Stimulated activated CD8-positive, alpha-beta memory T cell treated with anti-CD3 and anti-CD28 coated beads, Interleukin-2, amount 100 ng/mL, for 1 hour (primary cell): ENCODE measurements at regions not wholly inside any gene's neighbourhood (a gene's known extent, or its start where the extent isn't known, plus 50 kb on each side); places are given as distances from the start of the nearest gene placed in this dataset.

Source experiments
- DNase-seq, 2 donors: peaks; one replicate each; pipeline ENCODE4 v3.0.0-alpha.2; 2020; ENCODE audit warnings: low read depth in 2 of 2

DNA sequence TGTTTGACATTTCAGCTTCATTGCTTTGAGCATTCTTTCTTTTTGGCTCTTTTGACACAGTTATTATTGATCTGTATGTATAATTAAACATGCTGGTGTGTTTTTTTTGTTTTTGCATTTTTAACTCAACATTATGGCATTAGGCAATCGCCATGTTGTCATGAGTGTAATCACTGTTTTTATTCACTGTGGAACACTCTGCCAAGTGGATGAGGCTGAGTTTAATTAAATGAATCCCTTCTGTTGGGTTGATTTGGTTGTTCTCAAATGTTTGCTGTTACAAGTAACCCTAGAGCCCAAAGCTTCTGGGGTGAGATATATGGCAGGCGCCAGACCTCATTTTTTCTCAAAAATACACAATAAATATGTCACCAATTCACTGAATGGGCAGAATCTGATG, 428.1 kb downstream of the MATN1 start:
- DNase-seq: no peak

DNA sequence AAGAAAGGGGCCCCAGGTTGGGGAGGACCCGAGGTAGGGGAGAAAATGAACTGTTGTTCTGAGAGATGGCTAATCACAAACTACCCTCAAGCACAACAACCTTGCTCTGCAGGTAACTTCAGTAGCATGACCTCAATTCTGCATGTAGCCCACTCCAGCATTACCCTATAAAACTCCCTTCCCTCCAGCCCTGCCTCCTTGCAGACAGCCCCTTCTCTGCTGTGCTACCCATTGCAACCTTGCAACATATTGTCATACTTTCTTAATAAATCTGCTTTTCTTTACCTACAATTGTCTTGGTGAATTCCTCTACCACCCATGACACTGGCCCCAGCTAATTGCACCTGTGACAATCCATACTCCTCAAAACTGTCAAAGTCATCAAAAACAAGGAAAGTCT, 428.9 kb downstream of the MATN1 start:
- no peak for DNase-seq

DNA sequence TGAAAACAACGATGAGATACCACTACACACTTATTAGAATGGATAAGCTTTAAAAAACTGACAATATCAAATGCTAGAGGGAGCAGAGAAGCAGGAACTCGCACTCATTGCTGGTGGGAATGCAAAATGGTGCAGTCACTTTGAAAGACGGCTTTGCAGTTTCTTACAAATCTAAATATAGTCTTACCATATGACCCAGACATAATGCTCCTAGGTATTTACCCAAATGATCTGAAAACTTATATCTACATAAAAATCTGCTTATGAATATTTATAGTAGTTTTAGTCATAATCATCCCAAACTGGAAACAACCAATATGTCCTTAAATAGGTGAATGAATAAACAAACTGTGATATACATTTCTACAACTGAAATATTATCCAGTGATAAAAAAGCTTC, 430.9 kb downstream of the MATN1 start:
- no peak for DNase-seq

DNA sequence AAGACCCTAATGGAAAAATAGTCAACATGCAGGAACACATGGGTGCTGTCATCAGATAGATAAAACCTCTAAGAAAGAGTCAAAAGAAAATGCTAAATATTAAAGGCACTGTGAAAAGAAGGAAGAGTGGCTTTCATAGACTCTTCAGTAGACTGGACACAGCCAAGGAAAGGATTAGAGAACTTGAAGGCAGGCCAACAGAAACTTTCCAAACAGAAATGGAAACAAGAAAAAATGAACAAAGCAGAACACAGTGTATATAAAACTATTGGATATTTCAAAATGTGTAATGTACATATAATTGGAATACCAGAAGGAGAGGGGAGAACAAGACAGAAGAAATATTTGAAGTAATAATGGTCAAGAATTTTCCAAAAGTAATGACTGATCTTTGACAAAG, 431.9 kb downstream of the MATN1 start:
- no peak for DNase-seq

DNA sequence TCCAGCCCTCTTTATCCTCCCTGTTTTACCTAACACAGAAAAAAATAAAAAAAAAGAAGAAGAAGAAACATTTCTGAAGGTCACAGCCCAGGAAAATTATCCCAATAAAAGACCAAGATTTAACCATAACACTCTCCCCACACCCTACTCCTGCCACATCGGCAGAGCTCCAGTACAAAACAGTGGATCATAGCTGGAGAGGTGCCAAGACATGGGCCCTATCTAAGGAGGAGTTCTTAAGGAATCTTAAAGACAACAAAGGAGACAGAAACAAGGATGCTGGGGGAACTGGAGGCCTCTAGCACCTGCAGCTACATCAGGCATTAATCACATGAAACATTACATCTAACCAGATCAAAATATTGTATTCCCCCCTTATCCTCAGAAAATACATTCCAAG, 432.8 kb downstream of the MATN1 start:
- DNase-seq: no peak

DNA sequence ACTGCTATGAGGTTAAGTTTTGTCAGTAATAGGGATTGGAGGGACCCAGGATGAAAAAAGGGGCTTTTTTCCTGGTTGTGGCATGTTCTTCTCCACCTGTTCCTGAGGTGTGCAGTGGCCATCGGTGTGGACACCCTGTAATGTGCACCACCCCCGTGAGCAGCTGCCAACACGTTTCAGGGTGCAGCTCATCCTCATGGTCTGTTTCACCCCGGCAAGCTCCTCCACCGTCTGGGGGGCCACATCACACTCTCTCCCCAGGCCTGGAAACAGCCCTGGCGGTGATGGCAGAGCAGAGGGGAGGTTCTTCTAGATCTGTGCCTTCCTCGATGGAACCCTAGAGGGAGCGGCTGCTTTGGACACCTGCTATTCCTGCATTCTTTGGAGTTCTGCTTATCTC, 435.4 kb downstream of the MATN1 start:
- DNase-seq: no peak

DNA sequence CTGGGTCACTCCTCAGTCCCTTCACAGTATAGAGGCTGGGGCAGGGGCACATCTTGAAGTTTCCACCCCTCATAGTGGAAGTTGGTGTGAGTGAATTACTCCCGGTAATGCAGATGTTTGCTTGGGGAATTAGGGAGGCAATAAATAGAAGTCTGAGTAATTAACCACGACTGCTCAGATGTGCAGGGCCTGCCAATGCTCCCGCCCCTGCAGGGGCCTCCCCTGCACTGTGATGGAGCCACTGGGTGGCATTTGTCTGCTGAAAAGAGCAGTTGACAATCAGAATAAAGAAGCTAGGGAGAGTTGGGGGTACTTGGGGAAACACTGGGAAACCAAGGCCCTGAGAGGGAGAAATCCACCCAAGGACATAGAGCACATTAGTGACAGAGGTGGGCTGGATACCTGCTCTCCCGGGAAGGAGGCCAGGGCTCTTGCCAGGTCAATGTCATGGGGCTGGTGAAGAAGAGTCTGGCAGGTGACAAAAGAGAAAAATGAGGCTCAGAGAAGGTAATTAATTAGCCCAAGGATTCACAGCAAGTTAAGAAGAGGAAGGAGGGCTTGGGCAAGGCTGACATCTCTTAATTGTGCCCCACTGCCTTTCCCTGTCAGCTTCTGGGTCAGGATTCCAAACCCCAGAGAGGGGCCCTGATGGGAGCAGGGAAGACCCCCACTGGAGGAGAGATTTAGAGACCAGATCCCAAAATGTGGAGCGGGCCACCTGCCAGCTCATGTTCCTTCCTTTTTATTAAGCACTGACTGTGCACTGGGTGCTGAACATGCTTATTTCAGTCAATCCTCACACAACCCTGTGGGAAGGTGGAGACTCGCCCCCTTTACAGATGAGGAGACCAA, 436.2 kb downstream of the MATN1 start:
- no peak for DNase-seq

DNA sequence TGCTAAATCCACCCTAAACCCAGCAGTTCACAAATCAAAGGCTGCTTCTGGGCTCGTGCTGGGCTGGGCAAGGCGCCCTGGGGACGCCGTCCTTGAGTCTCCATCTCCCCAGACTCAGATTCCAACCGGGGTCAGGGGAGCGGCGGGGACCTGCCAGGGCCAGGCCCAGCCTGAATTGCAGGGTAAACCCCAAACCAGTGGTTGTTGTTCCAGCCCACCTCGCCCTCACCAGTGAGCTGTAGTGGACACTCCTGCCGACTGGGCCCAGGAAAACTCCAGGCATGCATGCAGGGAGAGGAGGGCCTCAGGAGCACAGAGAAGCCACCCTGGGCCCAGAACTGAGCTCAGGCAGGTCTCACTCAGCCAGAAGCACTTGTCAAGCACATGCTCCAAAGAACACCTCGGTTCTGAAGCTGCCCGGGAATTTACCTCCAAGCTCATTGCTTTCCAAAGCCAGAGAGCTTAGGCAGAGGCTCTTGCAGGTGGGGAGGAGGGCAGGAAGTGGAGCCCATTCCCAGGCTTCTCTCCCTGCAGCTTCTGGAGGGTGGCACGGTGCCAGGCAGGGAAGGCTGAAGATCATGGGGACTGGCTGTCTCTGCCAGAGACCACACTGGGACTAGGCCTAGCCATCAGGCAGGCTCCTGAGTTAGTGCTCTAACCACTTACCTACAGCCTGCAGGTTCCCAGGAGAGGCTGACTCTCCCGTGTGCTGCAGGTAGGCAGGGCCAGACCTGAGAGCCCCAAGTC, 437.0 kb downstream of the MATN1 start:
- DNase-seq: no peak

DNA sequence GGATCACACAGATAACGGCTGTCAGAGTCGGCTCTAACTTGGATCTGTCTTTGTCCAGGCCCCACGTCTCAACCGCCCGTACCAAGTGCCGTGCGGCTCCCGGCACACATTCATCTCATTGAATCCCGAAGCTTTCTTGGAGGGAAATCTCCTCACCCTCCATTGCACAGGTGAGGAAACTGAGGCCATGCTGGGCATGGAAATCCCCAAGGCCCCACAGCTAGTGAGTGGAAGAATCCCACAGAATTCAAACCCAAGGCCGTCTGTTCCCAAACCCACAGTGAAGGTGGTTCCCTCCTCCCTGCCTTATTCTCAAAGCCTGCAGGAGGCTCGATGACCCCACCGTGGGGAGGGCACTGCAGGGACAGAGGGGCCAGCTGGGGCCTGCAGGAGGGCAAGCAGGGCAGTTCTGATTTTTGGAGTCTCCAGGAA, 437.9 kb downstream of the MATN1 start:
- no peak for DNase-seq

DNA sequence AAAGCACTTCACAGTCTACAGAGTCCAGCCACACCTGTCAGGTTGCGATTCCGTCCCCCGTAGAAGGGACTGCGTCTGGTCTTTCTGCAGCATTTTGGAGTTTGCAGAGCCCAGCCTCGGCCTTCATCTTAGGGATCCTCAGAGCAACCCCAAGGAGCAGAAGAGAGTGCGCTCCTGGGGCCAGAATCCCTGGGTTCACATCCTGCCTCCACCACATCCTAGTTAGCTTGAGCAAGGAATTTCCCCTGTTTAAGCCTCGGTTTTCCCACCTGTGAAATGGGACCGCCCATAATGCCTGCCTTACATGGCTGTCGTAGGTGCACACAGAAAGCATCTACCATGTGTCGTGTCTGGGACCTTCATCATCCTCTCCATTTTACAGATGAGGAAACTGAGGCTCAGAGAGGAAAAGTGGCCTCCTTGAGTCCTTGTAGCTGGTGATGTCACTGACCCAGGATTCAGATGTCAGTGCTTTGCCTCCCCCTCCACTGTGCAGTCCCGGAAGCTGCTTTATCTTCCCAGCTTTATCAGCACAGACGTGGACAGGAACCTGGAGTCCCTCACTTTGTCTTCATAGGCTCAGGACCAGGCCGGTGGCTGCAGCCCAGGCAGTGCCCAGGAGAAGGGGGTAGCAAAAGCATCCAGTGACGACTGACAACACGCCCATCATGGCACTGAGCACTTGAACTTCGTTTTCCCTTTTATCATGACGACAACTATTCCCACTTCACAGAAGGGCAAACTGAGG, 438.5 kb downstream of the MATN1 start:
- no peak for DNase-seq

DNA sequence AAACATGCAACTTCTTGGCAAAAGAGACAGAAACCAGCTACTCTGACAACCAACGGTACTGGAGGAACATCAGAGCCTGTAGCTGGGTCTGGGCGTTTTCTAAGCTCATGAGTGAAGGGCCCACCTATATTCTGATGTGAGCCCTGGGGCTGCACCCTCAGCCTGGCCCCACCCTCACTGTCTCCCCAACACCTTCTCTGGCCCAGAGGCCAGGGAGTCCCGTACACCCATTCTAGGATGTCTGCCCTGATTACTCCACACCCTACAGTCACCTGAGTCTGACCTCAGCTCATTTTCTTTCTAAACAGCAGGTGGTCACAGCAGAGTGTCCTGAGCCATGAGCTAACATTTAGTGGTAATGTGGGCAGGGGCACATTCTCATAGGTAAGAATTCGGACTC, 439.2 kb downstream of the MATN1 start:
- DNase-seq: no peak

DNA sequence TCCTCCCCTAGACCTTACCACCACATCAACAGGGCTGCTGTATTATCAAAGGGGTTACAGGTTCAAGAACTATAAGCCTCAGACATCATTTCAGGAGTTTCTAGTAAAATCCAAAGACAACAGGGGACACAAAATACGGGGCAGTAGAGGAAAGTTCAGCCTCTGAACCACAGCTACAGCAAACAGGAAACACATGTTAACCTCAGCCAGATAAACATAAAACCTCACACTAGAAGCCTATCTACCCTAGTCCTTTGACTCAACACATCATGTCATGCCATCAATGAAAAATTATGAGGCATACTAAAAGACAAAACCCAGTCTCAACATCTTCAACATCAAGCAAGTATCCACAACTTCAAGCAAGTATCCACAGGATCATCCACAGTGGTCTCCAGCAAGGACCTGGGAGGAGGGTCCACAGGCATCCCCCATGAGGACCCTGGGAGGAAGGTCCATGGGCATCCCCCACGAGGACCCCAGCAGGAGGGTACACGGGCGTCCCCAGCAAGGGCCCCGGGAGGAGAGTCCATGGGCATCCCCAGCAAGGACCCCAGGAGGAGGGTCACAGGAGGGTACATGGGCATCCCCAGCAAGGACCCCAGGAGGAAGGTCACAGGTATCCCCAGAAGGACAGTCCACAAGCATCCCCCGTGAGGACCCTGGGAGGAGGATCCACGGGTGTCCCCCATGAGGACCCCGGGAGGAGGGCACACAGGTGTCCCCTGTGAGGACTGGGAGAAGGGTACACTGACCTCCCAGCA, 440.0 kb downstream of the MATN1 start:
- no peak for DNase-seq

DNA sequence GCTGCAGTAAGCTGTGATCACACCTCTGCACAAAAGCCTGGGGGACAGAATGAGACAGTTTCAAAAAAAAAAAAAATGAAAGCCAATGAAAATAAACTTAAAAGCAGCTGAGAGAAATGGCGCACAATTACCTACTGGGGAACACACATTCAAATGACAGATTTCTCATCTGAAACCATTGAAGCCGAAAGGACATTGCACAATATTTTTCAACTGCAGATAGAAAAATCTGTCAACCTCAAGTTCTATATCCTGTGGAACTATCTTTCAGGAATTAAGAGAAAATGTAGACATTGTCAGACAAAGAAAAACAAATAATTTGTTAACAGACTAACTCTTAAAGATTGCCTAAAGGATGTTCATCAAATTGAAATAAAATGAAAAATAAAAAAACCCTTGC, 442.8 kb downstream of the MATN1 start:
- DNase-seq: no peak

DNA sequence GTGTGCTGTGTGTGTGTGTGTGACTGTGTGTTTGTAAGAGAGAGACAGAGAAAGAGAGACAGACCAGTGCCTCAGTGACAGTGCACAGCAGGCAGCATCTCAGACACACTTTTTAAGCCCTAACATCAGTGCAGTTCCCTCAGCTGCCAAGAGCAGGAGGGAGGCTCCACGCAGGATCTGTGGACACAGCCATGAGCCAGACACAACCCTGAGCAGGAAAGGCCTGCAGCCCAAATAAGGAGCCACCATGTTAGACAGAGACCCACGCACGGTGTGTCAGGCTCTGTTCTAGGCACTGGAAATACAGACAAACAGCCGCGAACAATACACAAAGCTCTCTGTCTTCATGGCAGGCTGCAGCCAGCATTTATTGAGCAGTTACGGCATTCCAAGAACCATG, 445.5 kb downstream of the MATN1 start:
- no peak for DNase-seq

DNA sequence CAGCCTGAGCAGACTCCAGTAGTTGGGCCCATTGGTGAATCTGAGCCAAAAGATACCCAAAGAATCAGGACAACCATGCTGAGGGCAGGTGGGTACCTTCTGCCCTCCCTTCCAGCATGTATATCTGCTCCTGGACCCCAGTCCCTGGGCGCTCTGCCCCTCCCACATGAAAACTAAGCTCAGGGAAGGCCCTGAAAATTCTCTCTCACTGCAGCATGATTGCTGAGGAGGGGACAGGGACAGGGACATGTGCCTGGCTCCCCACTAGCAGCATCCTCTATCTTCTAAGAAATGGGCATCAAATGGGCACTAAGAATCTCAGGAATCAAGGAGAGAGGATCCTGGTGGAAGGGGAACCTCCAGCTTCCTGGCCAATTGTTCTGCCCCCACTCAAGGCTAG, 446.0 kb downstream of the MATN1 start:
- DNase-seq: no peak

DNA sequence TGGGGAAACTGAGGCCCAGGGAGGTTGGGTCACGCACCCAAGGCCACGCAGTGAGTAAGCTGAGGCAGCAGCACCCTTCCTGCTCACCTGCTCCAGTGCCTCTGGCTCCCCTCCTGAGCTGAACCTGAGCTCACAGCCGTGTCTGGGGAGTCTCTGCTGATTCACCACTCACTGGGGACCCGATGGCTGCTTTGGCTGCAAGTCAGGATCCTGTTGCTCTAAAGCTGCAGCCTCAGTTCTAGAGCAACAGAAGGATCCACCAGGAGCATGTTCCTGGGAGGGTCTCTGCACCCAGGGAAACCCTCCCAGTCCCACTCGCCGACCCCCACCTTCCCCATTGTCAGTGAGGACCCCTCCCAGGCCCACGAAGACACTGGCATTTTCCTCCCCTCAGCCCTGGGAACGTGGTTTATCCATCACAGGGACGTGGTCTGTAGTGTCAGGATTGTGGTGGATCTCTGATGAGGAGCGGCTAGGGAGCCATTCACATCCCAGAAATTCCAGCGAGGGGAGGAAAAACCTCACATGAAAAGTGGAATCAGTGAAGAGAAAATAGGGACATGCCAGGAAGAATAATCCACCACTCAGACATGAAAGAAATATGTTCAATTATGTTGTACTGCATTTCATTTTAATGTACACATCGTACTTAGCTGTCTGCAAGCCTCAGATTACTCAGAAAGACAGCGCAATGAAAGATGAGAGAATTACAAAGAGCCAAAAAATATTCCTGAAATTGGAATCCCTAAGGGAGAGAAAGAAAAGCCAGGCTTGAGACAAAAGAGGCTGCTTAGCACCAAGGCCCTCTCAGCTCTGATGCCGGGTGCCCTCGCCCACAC, 447.2 kb downstream of the MATN1 start:
- DNase-seq: no peak

DNA sequence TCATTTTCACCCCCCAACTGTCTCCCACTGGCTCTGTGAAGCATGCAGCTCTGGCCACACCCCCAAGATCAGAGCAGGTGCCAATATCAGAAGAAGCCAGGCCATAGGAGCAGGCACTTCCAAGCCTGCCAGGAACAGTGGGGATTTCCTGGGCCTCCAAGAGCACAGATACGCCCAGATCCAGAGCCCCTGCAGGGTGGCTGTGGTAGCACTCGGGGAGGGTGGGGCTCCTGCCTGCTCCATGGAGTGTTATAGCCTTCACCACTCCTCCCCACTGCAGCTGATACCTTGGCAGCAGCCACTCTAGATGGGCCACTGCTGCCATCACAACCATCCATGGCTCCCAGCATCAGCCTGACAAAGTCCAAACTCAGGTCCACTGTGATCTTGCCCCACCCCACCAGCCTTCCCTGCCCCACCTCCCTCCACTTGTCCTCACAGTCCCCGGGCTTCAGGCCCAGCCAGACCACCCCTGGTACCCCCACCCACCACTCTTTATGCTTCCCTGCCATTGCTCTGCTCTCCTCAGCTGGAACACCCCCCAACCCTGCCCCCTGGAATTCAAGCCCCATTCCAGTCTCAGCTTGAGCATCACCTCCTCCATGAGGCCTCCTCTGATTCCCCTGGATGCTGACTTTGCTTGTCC, 448.3 kb downstream of the MATN1 start:
- DNase-seq: no peak

DNA sequence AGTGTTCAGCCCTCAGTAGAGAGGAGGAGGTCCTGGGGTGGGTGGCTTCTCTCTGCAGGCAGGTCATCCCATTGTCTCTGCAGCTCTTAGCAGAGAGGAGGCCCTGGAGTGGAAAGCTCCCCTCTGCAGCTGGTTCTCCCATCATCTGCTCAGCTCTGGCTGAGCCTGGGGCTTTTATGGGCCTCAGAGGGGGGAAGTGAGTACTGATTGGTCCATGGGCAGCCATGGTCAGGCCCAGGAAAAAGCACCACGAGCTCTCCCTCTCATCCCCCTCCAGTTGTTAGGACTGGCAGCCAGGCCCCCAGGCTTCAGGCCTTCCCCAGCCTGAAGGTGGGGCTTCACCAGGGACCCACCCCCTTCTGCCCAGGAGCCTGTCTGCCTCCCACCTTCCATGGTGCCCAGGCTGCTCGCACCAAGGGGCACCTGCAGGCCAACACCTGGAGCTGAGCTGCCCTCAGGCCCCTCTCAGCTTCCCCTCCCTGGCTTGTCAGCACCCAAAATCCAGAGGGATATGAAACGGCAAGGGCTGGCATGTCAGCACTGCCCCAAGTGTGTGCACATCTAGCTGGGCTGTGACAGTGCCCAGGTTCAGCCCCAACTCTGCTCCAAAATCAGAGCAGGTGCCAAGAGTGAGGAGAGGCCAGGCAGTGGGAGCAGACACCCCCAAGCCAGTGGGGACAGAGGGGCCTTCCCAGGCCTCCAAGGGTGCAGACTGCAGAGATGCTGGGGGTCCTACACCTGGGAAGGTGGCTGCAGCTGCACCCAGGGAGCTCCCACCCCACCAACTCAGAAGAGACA, 449.0 kb downstream of the MATN1 start:
- DNase-seq: no peak

DNA sequence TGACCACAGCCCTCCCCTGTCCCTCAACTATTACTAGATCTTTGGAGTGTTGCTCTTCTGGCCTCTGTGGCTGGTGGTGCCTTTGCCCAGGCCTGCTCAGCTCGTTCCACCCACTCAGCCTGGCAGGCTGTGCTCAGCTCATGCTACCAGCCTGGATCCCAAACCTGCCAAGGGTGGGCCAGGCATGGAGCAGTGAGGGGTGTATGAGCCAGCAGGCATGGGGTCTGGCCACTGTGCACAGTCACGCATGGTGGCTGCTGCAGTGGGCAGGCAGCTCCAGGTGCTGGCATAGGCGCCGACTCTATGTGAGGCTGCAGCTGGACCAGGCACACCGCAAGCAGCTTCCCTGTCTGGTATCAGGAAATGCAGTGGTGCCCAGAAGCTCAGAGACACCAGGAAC, 449.9 kb downstream of the MATN1 start:
- no peak for DNase-seq

DNA sequence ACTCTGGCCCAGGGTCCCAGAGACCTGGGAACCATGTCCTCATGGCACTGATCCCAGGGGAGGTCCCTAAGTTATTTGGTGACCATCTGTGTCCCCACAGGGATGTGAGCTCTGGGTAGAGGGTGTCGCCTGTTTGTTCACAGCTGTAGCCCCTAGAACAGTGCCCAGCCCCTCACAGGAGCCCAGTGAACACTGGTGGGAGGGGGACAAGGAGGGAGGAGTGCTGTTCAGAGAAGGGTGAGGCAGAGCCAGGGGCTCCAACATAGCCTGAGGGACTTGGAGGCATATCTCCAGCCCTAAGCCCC, 450.4 kb downstream of the MATN1 start:
- DNase-seq: no peak
